GM18868 (cell line): ENCODE measurements at regions not wholly inside any gene's neighbourhood (a gene's known extent, or its start where the extent isn't known, plus 50 kb on each side); places are given as distances from the start of the nearest gene placed in this dataset.

ENCODE experiments used
- ATAC-seq: cut with Tn5 transposase; IDR thresholded peaks from one replicate; pipeline ENCODE4 v1.9.1; 2021; ENCODE audit warnings: mild to moderate bottlenecking, moderate library complexity; ENCODE audit not compliant: unreplicated experiment

- ATAC-seq, result no peak
Observed at GRCh38 chr5:96340357-96340756, 92.7 kb downstream of the PCSK1 start.

GRCh38 chr5:96339862-96340261, 93.2 kb downstream of the PCSK1 start:
- ATAC-seq, result no peak

- ATAC-seq, result no peak
Observed at GRCh38 chr5:96338624-96339415, 94.2 kb downstream of the PCSK1 start.

GRCh38 chr5:96338091-96338490, 95.0 kb downstream of the PCSK1 start:
- no peak for ATAC-seq

- peak; percentile 63 for ATAC-seq
Observed at GRCh38 chr5:96337048-96337781, 95.8 kb downstream of the PCSK1 start.

GRCh38 chr5:96336351-96336985, 96.6 kb downstream of the PCSK1 start:
- peak; percentile 72 for ATAC-seq

GRCh38 chr5:96335873-96336272, 97.2 kb downstream of the PCSK1 start:
- peak; percentile 13 for ATAC-seq

- no peak for ATAC-seq
Observed at GRCh38 chr5:96333391-96333790, 99.7 kb downstream of the PCSK1 start.

GRCh38 chr5:96332535-96333366, 100.3 kb downstream of the PCSK1 start:
- ATAC-seq, result no peak

GRCh38 chr5:96331681-96332361, 101.2 kb downstream of the PCSK1 start:
- ATAC-seq, result no peak

- no peak for ATAC-seq
Observed at GRCh38 chr5:96331210-96331609, 101.8 kb downstream of the PCSK1 start.

GRCh38 chr5:96330530-96331140, 102.4 kb downstream of the PCSK1 start:
- ATAC-seq, result no peak

- ATAC-seq, result no peak
Observed at GRCh38 chr5:96329886-96330529, 103.0 kb downstream of the PCSK1 start.

- no peak for ATAC-seq
Observed at GRCh38 chr5:96329289-96329688, 103.8 kb downstream of the PCSK1 start.

GRCh38 chr5:96327722-96328121, 105.3 kb downstream of the PCSK1 start:
- ATAC-seq, result no peak

GRCh38 chr5:96326902-96327301, 106.1 kb downstream of the PCSK1 start:
- peak; percentile 66 for ATAC-seq

GRCh38 chr5:96324708-96325107, 108.3 kb downstream of the PCSK1 start:
- no peak for ATAC-seq

- ATAC-seq, result no peak
Observed at GRCh38 chr5:96322865-96323264, 110.2 kb downstream of the PCSK1 start.

GRCh38 chr5:96322217-96322616, 110.8 kb downstream of the PCSK1 start:
- ATAC-seq, result no peak
